ENCODE measurements at regions not wholly inside any gene's neighbourhood (a gene's known extent, or its start where the extent isn't known, plus 50 kb on each side); places are given as distances from the start of the nearest gene placed in this dataset.

DNA sequence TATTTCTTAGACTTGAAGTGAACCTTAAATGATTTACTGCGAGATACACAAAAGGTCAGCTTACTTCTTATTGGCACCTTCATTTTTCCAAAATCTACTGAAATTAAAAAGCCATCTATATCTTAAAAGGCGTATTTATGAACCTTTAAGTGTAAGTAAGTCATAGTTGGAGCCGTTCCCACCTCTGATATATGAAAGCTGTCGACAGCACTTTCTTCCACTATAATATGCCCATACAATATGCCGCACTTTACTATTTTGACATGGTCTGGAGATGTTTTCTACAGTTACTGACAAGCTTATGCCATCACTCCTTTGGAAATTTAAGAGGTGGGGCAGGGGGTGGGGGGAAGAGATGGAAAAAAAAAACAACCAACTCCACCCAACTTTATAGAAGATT, 155.3 kb downstream of the PHETA1 start:
- no peak for TF ChIP-seq CTCF (IDR thresholded peaks at IDR 0.05)
- Histone ChIP-seq H3K4me1 (no peaks in the 10 kb centered on the region), H2AFZ (no peak overlapping the region), H3K79me2 (no peaks in the 10 kb centered on the region), H3K27ac (no peak overlapping the region), H3K27me3 (ENCODE audit: control insufficient read depth, insufficient read depth, low read length) (no peaks in the 10 kb centered on the region), H3K36me3 (ENCODE audit: control insufficient read depth, insufficient read depth, low read length) (no peaks in the 10 kb centered on the region), H3K4me3 (ENCODE audit: low read depth, low read length) (no peak overlapping the region), H3K4me2 (ENCODE audit: low read length) (no peak overlapping the region), H3K9me3 (ENCODE audit: control insufficient read depth, low read length) (no peaks in the 10 kb centered on the region), H3K9ac (no peak overlapping the region)

DNA sequence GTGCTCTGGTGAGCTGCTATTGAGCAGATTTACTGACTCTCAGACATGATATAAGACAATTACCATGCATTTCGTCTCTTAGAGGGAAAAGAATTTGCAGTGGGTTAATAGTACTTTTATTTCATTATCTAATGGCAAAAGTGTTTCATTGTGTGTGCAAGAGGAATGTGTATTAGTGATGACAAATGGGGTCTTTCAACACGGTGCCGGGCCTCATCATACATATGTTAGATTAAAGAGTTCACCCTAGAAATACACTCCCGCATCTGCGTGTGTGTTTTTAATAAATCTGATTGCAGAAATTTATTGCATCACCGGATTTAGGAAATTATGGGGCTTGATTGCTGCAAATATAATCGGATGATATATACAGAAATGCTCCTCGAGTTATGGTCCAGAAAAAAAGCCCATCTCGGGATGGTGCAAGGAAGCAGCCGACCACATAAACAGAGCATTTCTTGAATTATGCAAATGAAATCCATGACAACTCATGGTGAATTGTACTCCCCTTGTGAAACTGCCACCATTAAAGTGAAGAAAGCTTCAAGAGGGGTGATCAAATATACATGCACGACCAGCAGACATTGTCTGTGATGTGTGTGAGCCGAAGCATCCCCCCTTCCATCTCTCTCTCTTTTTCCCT, 156.0 kb downstream of the PHETA1 start:
- Histone ChIP-seq H3K4me3 (ENCODE audit: low read depth, low read length) (no peak overlapping the region), H2AFZ (no peak overlapping the region), H3K9me3 (ENCODE audit: control insufficient read depth, low read length) (no peaks in the 10 kb centered on the region), H3K9ac (no peak overlapping the region), H3K27me3 (ENCODE audit: control insufficient read depth, insufficient read depth, low read length) (no peaks in the 10 kb centered on the region), H3K4me1 (no peaks in the 10 kb centered on the region), H3K79me2 (no peaks in the 10 kb centered on the region), H3K4me2 (ENCODE audit: low read length) (no peak overlapping the region), H3K36me3 (ENCODE audit: control insufficient read depth, insufficient read depth, low read length) (no peaks in the 10 kb centered on the region), H3K27ac (no peak overlapping the region)
- no peak for TF ChIP-seq CTCF (IDR thresholded peaks at IDR 0.05)

DNA sequence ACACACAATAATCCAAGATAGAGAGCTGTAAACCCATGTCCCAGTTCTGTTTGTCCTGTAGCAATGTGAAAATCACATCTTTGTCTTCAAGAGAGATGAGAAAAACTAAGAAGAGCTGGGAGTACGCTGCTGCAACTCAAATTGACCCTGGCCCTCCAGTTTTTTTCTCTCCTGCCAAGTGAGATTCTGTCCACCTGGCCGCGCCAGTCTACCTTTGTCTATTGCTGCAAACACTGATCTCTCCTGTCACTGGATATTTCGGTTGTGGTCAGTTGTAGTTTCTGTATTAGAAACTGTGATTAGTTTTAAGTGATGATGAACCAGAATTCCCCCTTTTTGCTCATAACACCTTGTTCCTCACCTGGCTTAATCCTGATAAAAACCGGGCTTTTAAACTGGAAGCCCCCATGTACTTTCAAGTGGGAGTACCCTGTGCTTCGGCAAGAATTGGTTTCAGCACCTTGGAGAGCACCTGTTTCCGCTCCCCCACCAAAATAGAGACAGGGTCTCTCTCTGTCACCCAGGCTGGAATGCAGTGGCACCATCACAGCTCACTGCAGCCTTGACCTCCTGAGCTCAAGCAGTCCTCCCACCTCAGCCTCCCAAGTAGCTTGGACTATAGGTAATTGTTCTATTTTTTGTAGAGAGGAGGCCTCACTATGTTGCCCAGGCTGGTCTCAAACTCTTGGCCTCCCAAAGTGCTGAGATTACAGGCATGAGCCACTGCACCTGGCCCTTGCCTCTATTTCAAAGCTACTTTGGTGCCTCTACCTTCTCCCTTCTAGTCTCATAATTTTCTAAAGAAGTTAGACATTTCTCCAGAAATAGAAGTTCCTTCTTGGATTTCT, 156.8 kb downstream of the PHETA1 start:
- no peak overlapping the region for H3K9ac ChIP-seq
- no peak for TF ChIP-seq CTCF (IDR thresholded peaks at IDR 0.05)

GRCh38 chr12:111209811-111210210, 159.1 kb downstream of the PHETA1 start:
- no peak overlapping the region for H3K9ac ChIP-seq
- H2AFZ ChIP-seq = no peak overlapping the region
- H3K9me3 ChIP-seq (ENCODE audit: control insufficient read depth, low read length) = no peaks in the 10 kb centered on the region
- no peak for TF ChIP-seq CTCF (IDR thresholded peaks at IDR 0.05)
- no peak overlapping the region for H3K4me3 ChIP-seq (ENCODE audit: low read depth, low read length)
- H3K79me2 ChIP-seq = no peaks in the 10 kb centered on the region
- no peaks in the 10 kb centered on the region for H3K36me3 ChIP-seq (ENCODE audit: control insufficient read depth, insufficient read depth, low read length)
- no peaks in the 10 kb centered on the region for H3K27me3 ChIP-seq (ENCODE audit: control insufficient read depth, insufficient read depth, low read length)
- H3K4me1 ChIP-seq = no peaks in the 10 kb centered on the region
- H3K4me2 ChIP-seq (ENCODE audit: low read length) = no peak overlapping the region
- no peak overlapping the region for H3K27ac ChIP-seq

More for the DNA sequence above, 156.8 kb downstream of the PHETA1 start:
- no peaks in the 10 kb centered on the region for H3K4me1 ChIP-seq
- no peaks in the 10 kb centered on the region for H3K36me3 ChIP-seq (ENCODE audit: control insufficient read depth, insufficient read depth, low read length)
- no peaks in the 10 kb centered on the region for H3K79me2 ChIP-seq
- no peaks in the 10 kb centered on the region for H3K9me3 ChIP-seq (ENCODE audit: control insufficient read depth, low read length)
- H3K27me3 ChIP-seq (ENCODE audit: control insufficient read depth, insufficient read depth, low read length) = no peaks in the 10 kb centered on the region
- H3K4me2 ChIP-seq (ENCODE audit: low read length) = no peak overlapping the region
- no peak overlapping the region for H2AFZ ChIP-seq
- no peak overlapping the region for H3K4me3 ChIP-seq (ENCODE audit: low read depth, low read length)
- no peak overlapping the region for H3K27ac ChIP-seq
